Adrenal gland (tissue), 9 donors: ENCODE measurements at regions not wholly inside any gene's neighbourhood (a gene's known extent, or its start where the extent isn't known, plus 50 kb on each side); places are given as distances from the start of the nearest gene placed in this dataset.

Source experiments
- DNase-seq, 7 donors: peaks; one replicate each; pipeline ENCODE4 v3.0.0-alpha.2; 2019 to 2020
- H3K27ac ChIP-seq, 5 donors: fragments of 200-600 bp; sonication (generic) in 4 of 5; 1 replicate in 3 of 5; 2 replicates in 2 of 5; pipeline versions ENCODE4 v1.5.1 to v1.8.0; 2016 to 2020; ENCODE audit warnings: mild to moderate bottlenecking in 1 of 5
- H3K27me3 ChIP-seq: fragments of 200-600 bp; 2 replicates; pipeline ENCODE4 v1.8.0; 2021
- H3K36me3 ChIP-seq, 2 donors: fragments of 200-600 bp; replicated peaks in 1 of 2; 1 replicate in 1 of 2; 2 replicates in 1 of 2; pipeline versions ENCODE4 v1.5.1 to v1.8.0; 2018 to 2022
- H3K4me1 ChIP-seq, 2 donors: fragments of 200-600 bp; replicated peaks in 1 of 2; 1 replicate in 1 of 2; 2 replicates in 1 of 2; pipeline versions ENCODE4 v1.5.1 to v1.8.0; 2018 to 2021
- H3K4me3 ChIP-seq, 4 donors: fragments of 200-600 bp; sonication (generic) in 3 of 4; one replicate each; pipeline ENCODE4 v1.5.1; 2016 to 2018
- H3K9me3 ChIP-seq, 3 donors: fragments of 200-600 bp; sonication (generic) in 1 of 3; replicated peaks in 1 of 3; 1 replicate in 2 of 3; 2 replicates in 1 of 3; pipeline versions ENCODE4 v1.5.1 to v1.8.0; 2016 to 2021
- POLR2A ChIP-seq, 2 donors: fragments of 450-650 bp; IDR thresholded peaks; one replicate each; pipeline ENCODE4 v1.6.1; 2017; ENCODE audit warnings: antibody characterized with exemption in 2 of 2, mild to moderate bottlenecking in 2 of 2, moderate library complexity in 1 of 2
- WGBS, 4 donors: extraction: QIAGEN DNeasy Blood & Tissue Kit in 2 of 4; methylation state at CpG; one replicate each; pipeline versions ENCODE4 v1.1.5 to v1.1.7; 2013 to 2017; 5-methylcytosine and 5-hydroxymethylcytosine counted together
- intact Hi-C, 2 donors: fragments of 100-400 bp; cut with DNase I; formaldehyde crosslinking; loops; one replicate each; pipeline versions ENCODE4 v1.14.1 to v1.15.0; 2022 to 2023
- TF ChIP-seq, protein P1 (sequence below), 6 experiments: fragments of 450-650 bp in 4 of 6; fragments of 200-600 bp in 2 of 6; sonication (generic) in 1 of 6; IDR thresholded peaks; 1 replicate in 5 of 6; 2 replicates in 1 of 6; pipeline versions ENCODE4 v1.5.1 to v1.8.0; 2016 to 2021; ENCODE audit warnings: antibody characterized with exemption in 6 of 6, mild to moderate bottlenecking in 2 of 6, moderate library complexity in 1 of 6
- donor health status: healthy with polysubstance abuse.
- donor health status: Bipolar disorder and iron deficiency.
- donor health status: DM: yes; HTN: yes; CAD: no.
- donor health status: DM: no; HTN: no; CAD: no.
- donor health status: DM: no; HTN: no; CAD: no.

DNA sequence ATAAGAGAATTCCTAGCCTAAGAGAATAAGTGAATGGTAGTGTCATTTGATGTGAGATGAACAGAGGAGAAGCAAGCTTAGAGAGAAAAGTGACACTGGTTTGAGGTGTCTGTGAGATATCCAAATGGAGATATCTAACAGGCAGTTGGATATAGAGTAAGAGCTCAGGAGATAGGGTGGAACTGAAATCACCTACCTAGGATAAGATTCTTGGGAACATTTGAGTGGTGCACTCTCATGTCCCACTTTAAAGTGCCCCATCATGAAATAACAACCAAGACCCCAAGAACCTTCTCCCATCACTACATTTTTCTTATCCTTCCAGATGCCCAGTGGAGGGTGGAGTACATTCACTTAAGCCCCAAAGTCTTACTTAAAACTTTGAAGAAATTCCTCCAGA is 109.0 kb upstream of the MAFB start:
- TF ChIP-seq, protein P1, sequence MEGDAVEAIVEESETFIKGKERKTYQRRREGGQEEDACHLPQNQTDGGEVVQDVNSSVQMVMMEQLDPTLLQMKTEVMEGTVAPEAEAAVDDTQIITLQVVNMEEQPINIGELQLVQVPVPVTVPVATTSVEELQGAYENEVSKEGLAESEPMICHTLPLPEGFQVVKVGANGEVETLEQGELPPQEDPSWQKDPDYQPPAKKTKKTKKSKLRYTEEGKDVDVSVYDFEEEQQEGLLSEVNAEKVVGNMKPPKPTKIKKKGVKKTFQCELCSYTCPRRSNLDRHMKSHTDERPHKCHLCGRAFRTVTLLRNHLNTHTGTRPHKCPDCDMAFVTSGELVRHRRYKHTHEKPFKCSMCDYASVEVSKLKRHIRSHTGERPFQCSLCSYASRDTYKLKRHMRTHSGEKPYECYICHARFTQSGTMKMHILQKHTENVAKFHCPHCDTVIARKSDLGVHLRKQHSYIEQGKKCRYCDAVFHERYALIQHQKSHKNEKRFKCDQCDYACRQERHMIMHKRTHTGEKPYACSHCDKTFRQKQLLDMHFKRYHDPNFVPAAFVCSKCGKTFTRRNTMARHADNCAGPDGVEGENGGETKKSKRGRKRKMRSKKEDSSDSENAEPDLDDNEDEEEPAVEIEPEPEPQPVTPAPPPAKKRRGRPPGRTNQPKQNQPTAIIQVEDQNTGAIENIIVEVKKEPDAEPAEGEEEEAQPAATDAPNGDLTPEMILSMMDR (IDR thresholded peaks at IDR 0.05), result no peak
- TF ChIP-seq POLR2A (IDR thresholded peaks at IDR 0.05), result no peak
- H3K36me3 ChIP-seq, result no peaks in the 10 kb centered on the region
- H3K4me1 ChIP-seq, result no peaks in the 10 kb centered on the region
- no peak overlapping the region for H3K4me3 ChIP-seq
- H3K27me3 ChIP-seq, result no peaks in the 10 kb centered on the region
- no peak overlapping the region for H3K27ac ChIP-seq
- intact Hi-C loops, result no loop called here
- DNase-seq, result no peak
- no peaks in the 10 kb centered on the region for H3K9me3 ChIP-seq

GRCh38 chr20:40802886-40803285 is 113.8 kb upstream of the MAFB start:
- WGBS, 4 donors, result 62 to 84% (median 75%) methylated on average over 3 of the region's 3 CpGs
- intact Hi-C loops, result loop anchor here in 1 of 2 donors (5.0 kb wide), 1 partner anchor 144 kb away; no protein-coding TSS in a partner anchor
- no peaks in the 10 kb centered on the region for H3K36me3 ChIP-seq
- no peaks in the 10 kb centered on the region for H3K9me3 ChIP-seq
- no peaks in the 10 kb centered on the region for H3K4me1 ChIP-seq
- H3K4me3 ChIP-seq, result no peak overlapping the region
- no peak overlapping the region for H3K27ac ChIP-seq
- peaks cover 2% of the 10 kb centered on the region for H3K27me3 ChIP-seq
- peak in 1 of 7 donors; percentile 2 for DNase-seq
- TF ChIP-seq POLR2A (IDR thresholded peaks at IDR 0.05), result no peak
- TF ChIP-seq, protein P1 (IDR thresholded peaks at IDR 0.05), result no peak

- Histone ChIP-seq H3K27ac (no peak overlapping the region), H3K27me3 (peaks cover 2% of the 10 kb centered on the region), H3K4me3 (no peak overlapping the region), H3K36me3 (no peaks in the 10 kb centered on the region), H3K9me3 (no peaks in the 10 kb centered on the region), H3K4me1 (no peaks in the 10 kb centered on the region)
- intact Hi-C loops, result loop anchor here in 1 of 2 donors (5.0 kb wide), 1 partner anchor 144 kb away; no protein-coding TSS in a partner anchor
- WGBS, 4 donors, result 87 to 96% (median 90%) methylated on average over 5 of the region's 5 CpGs
- no peak for TF ChIP-seq POLR2A (IDR thresholded peaks at IDR 0.05)
- peak in 1 of 7 donors; percentile 10 for DNase-seq
These were observed 114.3 kb upstream of the MAFB start for GRCh38 chr20:40803381-40803780.

- 76 to 78% (median 77%) methylated on average over 3 of the region's 3 CpGs for WGBS, 4 donors
- intact Hi-C loops, result no loop called here
- peak in 1 of 7 donors; percentile 11 for DNase-seq
- Histone ChIP-seq H3K27me3 (peaks cover 2% of the 10 kb centered on the region), H3K4me1 (no peaks in the 10 kb centered on the region), H3K27ac (no peak overlapping the region), H3K4me3 (no peak overlapping the region), H3K9me3 (no peaks in the 10 kb centered on the region), H3K36me3 (no peaks in the 10 kb centered on the region)
- no peak for TF ChIP-seq POLR2A (IDR thresholded peaks at IDR 0.05)
- TF ChIP-seq, protein P1 (IDR thresholded peaks at IDR 0.05), result no peak
These were observed 116.6 kb upstream of the MAFB start for GRCh38 chr20:40805592-40805991.
